ENCODE measurements at regions not wholly inside any gene's neighbourhood (a gene's known extent, or its start where the extent isn't known, plus 50 kb on each side); places are given as distances from the start of the nearest gene placed in this dataset.
"Not testable (repeated sequence)": the region's sequence is repeated elsewhere in the genome, so short reads cannot be mapped to it uniquely, and the experiment has no call there.

- no peak for DNase-seq
These were observed 103.3 kb downstream of the DIRAS3 start for GRCh38 chr1:67947114-67947513.

- DNase-seq: no peak
These were observed 104.6 kb downstream of the DIRAS3 start for GRCh38 chr1:67945733-67946374.

GRCh38 chr1:67942274-67942673 is 108.2 kb downstream of the DIRAS3 start:
- DNase-seq: no peak

- DNase-seq: no peak
These were observed 108.5 kb upstream of the GNG12 start for GRCh38 chr1:67941746-67942145.

- DNase-seq: no peak
These were observed 107.9 kb upstream of the GNG12 start for GRCh38 chr1:67941155-67941554.

GRCh38 chr1:67939942-67940341 is 106.7 kb upstream of the GNG12 start:
- no peak for DNase-seq

- no peak for DNase-seq
These were observed 106.0 kb upstream of the GNG12 start for GRCh38 chr1:67939186-67939743.

- no peak for DNase-seq
These were observed 104.4 kb upstream of the GNG12 start for GRCh38 chr1:67937651-67938050.

GRCh38 chr1:67937010-67937409 is 103.7 kb upstream of the GNG12 start:
- no peak for DNase-seq

- DNase-seq: no peak
These were observed 102.3 kb upstream of the GNG12 start for GRCh38 chr1:67935560-67935959.

- DNase-seq: no peak
These were observed 97.9 kb upstream of the GNG12 start for GRCh38 chr1:67931198-67931597.

GRCh38 chr1:67923074-67923473 is 89.8 kb upstream of the GNG12 start:
- DNase-seq: no peak

- DNase-seq: no peak
These were observed 88.6 kb upstream of the GNG12 start for GRCh38 chr1:67921725-67922489.

- DNase-seq: no peak
These were observed 86.2 kb upstream of the GNG12 start for GRCh38 chr1:67919274-67920072.

- DNase-seq: no peak
These were observed 84.8 kb upstream of the GNG12 start for GRCh38 chr1:67918067-67918466.

- DNase-seq: no peak
These were observed 83.7 kb upstream of the GNG12 start for GRCh38 chr1:67917006-67917405.

GRCh38 chr1:67916140-67916886 is 83.0 kb upstream of the GNG12 start:
- no peak for DNase-seq

GRCh38 chr1:67909776-67910175 is 76.5 kb upstream of the GNG12 start:
- no peak for DNase-seq

- DNase-seq: no peak
These were observed 75.1 kb upstream of the GNG12 start for GRCh38 chr1:67908250-67908936.

- peak; percentile 41 for DNase-seq
These were observed 74.2 kb upstream of the GNG12 start for GRCh38 chr1:67907467-67907866.

GRCh38 chr1:67906015-67906414 is 72.7 kb upstream of the GNG12 start:
- not testable (repeated sequence) for DNase-seq

Measured in EL (cell line).